Adrenal gland (tissue), 9 donors: ENCODE measurements at regions not wholly inside any gene's neighbourhood (a gene's known extent, or its start where the extent isn't known, plus 50 kb on each side); places are given as distances from the start of the nearest gene placed in this dataset.

Experiments used
- DNase-seq, 7 donors: peaks; one replicate each; pipeline ENCODE4 v3.0.0-alpha.2; 2019 to 2020
- H3K27ac ChIP-seq, 5 donors: fragments of 200-600 bp; sonication (generic) in 4 of 5; 1 replicate in 3 of 5; 2 replicates in 2 of 5; pipeline versions ENCODE4 v1.5.1 to v1.8.0; 2016 to 2020; ENCODE audit warnings: mild to moderate bottlenecking in 1 of 5
- H3K27me3 ChIP-seq: fragments of 200-600 bp; 2 replicates; pipeline ENCODE4 v1.8.0; 2021
- H3K36me3 ChIP-seq, 2 donors: fragments of 200-600 bp; replicated peaks in 1 of 2; 1 replicate in 1 of 2; 2 replicates in 1 of 2; pipeline versions ENCODE4 v1.5.1 to v1.8.0; 2018 to 2022
- H3K4me1 ChIP-seq, 2 donors: fragments of 200-600 bp; replicated peaks in 1 of 2; 1 replicate in 1 of 2; 2 replicates in 1 of 2; pipeline versions ENCODE4 v1.5.1 to v1.8.0; 2018 to 2021
- H3K4me3 ChIP-seq, 4 donors: fragments of 200-600 bp; sonication (generic) in 3 of 4; one replicate each; pipeline ENCODE4 v1.5.1; 2016 to 2018
- H3K9me3 ChIP-seq, 3 donors: fragments of 200-600 bp; sonication (generic) in 1 of 3; replicated peaks in 1 of 3; 1 replicate in 2 of 3; 2 replicates in 1 of 3; pipeline versions ENCODE4 v1.5.1 to v1.8.0; 2016 to 2021
- POLR2A ChIP-seq, 2 donors: fragments of 450-650 bp; IDR thresholded peaks; one replicate each; pipeline ENCODE4 v1.6.1; 2017; ENCODE audit warnings: antibody characterized with exemption in 2 of 2, mild to moderate bottlenecking in 2 of 2, moderate library complexity in 1 of 2
- WGBS, 4 donors: extraction: QIAGEN DNeasy Blood & Tissue Kit in 2 of 4; methylation state at CpG; one replicate each; pipeline versions ENCODE4 v1.1.5 to v1.1.7; 2013 to 2017; 5-methylcytosine and 5-hydroxymethylcytosine counted together
- intact Hi-C, 2 donors: fragments of 100-400 bp; cut with DNase I; formaldehyde crosslinking; loops; one replicate each; pipeline versions ENCODE4 v1.14.1 to v1.15.0; 2022 to 2023
- TF ChIP-seq, protein P1 (sequence below), 6 experiments: fragments of 450-650 bp in 4 of 6; fragments of 200-600 bp in 2 of 6; sonication (generic) in 1 of 6; IDR thresholded peaks; 1 replicate in 5 of 6; 2 replicates in 1 of 6; pipeline versions ENCODE4 v1.5.1 to v1.8.0; 2016 to 2021; ENCODE audit warnings: antibody characterized with exemption in 6 of 6, mild to moderate bottlenecking in 2 of 6, moderate library complexity in 1 of 6
- donor health status: healthy with polysubstance abuse.
- donor health status: Bipolar disorder and iron deficiency.
- donor health status: DM: yes; HTN: yes; CAD: no.
- donor health status: DM: no; HTN: no; CAD: no.
- donor health status: DM: no; HTN: no; CAD: no.

DNA sequence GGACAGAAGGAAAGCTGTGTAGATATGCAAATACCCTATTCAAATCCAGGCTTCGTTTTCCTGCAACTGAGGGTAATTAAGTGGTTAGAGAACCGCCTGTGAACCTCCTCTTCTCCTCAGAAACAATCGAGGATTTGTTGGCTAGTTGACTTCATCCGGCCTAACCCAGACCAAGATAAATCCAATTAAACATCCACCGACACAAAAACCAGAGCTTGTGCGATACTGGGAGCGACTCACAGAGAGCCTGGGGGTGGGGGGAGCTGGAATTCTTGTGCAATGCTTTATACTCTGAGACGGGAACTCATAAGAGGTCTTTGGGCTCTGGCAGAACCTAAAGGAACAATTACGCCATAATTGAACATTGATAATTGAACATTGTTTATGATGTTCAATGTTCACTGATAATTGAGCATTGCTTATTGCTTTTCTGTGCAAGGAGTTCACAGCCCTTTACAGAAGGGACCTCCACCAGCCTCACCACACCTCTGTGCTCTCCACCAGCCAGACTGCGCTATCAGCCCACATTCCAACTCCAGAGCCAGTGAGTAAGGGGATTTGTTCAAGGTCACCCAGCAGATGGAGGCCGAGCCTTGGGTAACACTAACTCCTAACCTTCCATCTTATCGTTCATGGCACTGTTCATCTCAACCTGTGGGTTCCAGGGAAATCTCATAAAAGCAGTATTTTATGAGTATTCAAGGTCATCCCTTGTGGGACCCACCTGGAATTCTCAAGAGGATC lies 429.6 kb upstream of the JARID2 start:
- Histone ChIP-seq H3K27ac (no peak overlapping the region), H3K4me1 (no peaks in the 10 kb centered on the region), H3K36me3 (no peaks in the 10 kb centered on the region), H3K4me3 (no peak overlapping the region), H3K27me3 (no peaks in the 10 kb centered on the region), H3K9me3 (no peaks in the 10 kb centered on the region)
- no peak for DNase-seq
- WGBS, 4 donors: 78 to 84% (median 81%) methylated on average over 12 of the region's 12 CpGs
- intact Hi-C loops: no loop called here
- TF ChIP-seq, protein P1, sequence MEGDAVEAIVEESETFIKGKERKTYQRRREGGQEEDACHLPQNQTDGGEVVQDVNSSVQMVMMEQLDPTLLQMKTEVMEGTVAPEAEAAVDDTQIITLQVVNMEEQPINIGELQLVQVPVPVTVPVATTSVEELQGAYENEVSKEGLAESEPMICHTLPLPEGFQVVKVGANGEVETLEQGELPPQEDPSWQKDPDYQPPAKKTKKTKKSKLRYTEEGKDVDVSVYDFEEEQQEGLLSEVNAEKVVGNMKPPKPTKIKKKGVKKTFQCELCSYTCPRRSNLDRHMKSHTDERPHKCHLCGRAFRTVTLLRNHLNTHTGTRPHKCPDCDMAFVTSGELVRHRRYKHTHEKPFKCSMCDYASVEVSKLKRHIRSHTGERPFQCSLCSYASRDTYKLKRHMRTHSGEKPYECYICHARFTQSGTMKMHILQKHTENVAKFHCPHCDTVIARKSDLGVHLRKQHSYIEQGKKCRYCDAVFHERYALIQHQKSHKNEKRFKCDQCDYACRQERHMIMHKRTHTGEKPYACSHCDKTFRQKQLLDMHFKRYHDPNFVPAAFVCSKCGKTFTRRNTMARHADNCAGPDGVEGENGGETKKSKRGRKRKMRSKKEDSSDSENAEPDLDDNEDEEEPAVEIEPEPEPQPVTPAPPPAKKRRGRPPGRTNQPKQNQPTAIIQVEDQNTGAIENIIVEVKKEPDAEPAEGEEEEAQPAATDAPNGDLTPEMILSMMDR (IDR thresholded peaks at IDR 0.05): no peak
- no peak for TF ChIP-seq POLR2A (IDR thresholded peaks at IDR 0.05)

DNA sequence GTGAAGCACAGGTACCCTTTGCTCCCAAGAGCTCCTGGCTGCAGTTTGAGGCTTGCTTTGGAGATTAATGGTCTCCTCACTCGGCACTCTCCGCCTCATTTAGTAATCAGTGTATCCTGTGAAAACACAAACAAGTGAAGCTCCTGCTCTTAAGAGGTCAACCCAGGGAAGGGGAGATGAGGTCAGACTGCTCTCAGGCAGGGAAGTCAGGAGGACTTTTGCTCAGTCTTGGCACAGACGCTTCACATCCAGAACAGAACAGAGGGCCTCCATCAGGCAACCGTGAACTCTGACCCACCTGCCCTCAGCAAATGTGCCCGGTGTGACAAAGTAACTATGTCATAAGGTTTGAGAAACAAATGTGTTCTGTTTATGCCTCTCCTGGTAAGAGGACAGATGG lies 428.8 kb upstream of the JARID2 start:
- WGBS, 4 donors: 72 to 85% (median 77%) methylated on average over 2 to 5 of the region's 5 CpGs
- no peaks in the 10 kb centered on the region for H3K36me3 ChIP-seq
- no peak for DNase-seq
- no peaks in the 10 kb centered on the region for H3K9me3 ChIP-seq
- no peak overlapping the region for H3K4me3 ChIP-seq
- no peaks in the 10 kb centered on the region for H3K4me1 ChIP-seq
- no peak overlapping the region for H3K27ac ChIP-seq
- no peak for TF ChIP-seq POLR2A (IDR thresholded peaks at IDR 0.05)
- TF ChIP-seq, protein P1 (IDR thresholded peaks at IDR 0.05): no peak
- intact Hi-C loops: no loop called here
- no peaks in the 10 kb centered on the region for H3K27me3 ChIP-seq

DNA sequence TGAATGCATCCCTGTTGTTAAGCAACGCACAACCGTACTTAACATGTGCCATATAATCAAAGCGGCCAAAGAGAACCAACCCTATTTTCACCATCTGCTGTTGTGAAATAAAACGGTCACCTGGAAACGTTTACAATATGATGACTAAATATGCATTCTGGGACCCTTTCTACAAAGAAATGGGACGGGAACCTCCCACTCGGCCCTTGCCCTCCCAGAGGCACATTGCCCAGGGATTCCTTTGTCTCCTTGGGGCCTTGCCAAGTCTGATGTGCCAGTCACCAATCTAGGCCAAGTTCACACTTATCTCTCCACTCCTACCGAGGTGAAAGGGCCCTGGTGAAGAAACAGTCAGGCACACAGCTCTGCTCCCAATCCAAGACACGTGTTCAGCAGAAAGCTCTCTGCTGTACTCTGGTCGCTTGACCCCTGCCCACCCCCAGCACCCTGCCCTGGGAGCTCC lies 427.4 kb upstream of the JARID2 start:
- Histone ChIP-seq H3K4me3 (no peak overlapping the region), H3K27ac (no peak overlapping the region), H3K36me3 (no peaks in the 10 kb centered on the region), H3K4me1 (no peaks in the 10 kb centered on the region), H3K27me3 (no peaks in the 10 kb centered on the region), H3K9me3 (no peaks in the 10 kb centered on the region)
- peak in 2 of 7 donors; percentile 16 to 25 for DNase-seq
- TF ChIP-seq, protein P1 (IDR thresholded peaks at IDR 0.05): no peak
- no peak for TF ChIP-seq POLR2A (IDR thresholded peaks at IDR 0.05)
- 60 to 72% (median 67%) methylated on average over 10 of the region's 10 CpGs for WGBS, 4 donors
- intact Hi-C loops: no loop called here

DNA sequence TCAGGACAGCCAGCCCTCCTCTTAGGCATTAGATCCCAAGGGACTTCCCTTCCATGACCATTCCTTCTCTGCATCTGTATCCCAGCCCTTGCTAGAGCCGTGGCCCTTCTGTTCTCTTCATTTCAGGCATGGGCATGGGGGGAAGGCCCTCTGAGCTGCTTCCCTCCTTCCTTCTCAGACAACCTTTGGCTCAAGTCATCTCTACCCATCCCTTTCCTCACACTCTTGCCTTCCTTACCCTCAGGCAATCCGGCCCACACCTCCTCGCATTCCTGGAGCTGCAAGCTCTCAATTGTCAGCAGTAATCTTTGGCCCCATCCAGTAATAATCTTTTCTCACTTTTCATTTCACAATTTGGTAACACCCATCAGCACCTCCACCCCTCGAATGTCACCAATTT lies 426.9 kb upstream of the JARID2 start:
- intact Hi-C loops: no loop called here
- Histone ChIP-seq H3K4me1 (no peaks in the 10 kb centered on the region), H3K27me3 (no peaks in the 10 kb centered on the region), H3K4me3 (no peak overlapping the region), H3K27ac (no peak overlapping the region), H3K9me3 (no peaks in the 10 kb centered on the region), H3K36me3 (no peaks in the 10 kb centered on the region)
- 91 to 96% (median 93%) methylated on average over 4 of the region's 4 CpGs for WGBS, 4 donors
- no peak for DNase-seq
- TF ChIP-seq POLR2A (IDR thresholded peaks at IDR 0.05): no peak
- TF ChIP-seq, protein P1 (IDR thresholded peaks at IDR 0.05): no peak
